ENCODE measurements at regions not wholly inside any gene's neighbourhood (a gene's known extent, or its start where the extent isn't known, plus 50 kb on each side); places are given as distances from the start of the nearest gene placed in this dataset.

- intact Hi-C loops (cut with micrococcal nuclease), result no loop called here
Observed at GRCh38 chr3:72316501-72317279, 531.6 kb downstream of the SHQ1 start.

- intact Hi-C loops (cut with micrococcal nuclease), result loop anchor here (2.0 kb wide), 1 partner anchor 29 kb away; no protein-coding TSS in a partner anchor
Observed at GRCh38 chr3:72313308-72313707, 528.4 kb upstream of the PROK2 start.

- intact Hi-C loops (cut with micrococcal nuclease), result loop anchor here (2.0 kb wide), 1 partner anchor 30 kb away; no protein-coding TSS in a partner anchor
Observed at GRCh38 chr3:72312339-72312738, 527.4 kb upstream of the PROK2 start.

GRCh38 chr3:72311425-72311824 is 526.5 kb upstream of the PROK2 start:
- intact Hi-C loops (cut with micrococcal nuclease), result loop anchor here (2.0 kb wide), 1 partner anchor 135 kb away; the partner anchor contains the start of gene RYBP

- intact Hi-C loops (cut with micrococcal nuclease), result loop anchor here (2.0 kb wide), 1 partner anchor 136 kb away; the partner anchor contains the start of gene RYBP
Observed at GRCh38 chr3:72310419-72311380, 525.8 kb upstream of the PROK2 start.

GRCh38 chr3:72309661-72310418 is 524.9 kb upstream of the PROK2 start:
- intact Hi-C loops (cut with micrococcal nuclease), result loop anchor here (2.0 kb wide), 1 partner anchor 137 kb away; the partner anchor contains the start of gene RYBP

GRCh38 chr3:72308641-72309040 is 523.7 kb upstream of the PROK2 start:
- intact Hi-C loops (cut with micrococcal nuclease), result no loop called here

- intact Hi-C loops (cut with micrococcal nuclease), result no loop called here
Observed at GRCh38 chr3:72307438-72308115, 522.6 kb upstream of the PROK2 start.

GRCh38 chr3:72306800-72307341 is 521.9 kb upstream of the PROK2 start:
- intact Hi-C loops (cut with micrococcal nuclease), result no loop called here

GRCh38 chr3:72303926-72304325 is 519.0 kb upstream of the PROK2 start:
- intact Hi-C loops (cut with micrococcal nuclease), result no loop called here

GRCh38 chr3:72301779-72302178 is 516.8 kb upstream of the PROK2 start:
- intact Hi-C loops (cut with micrococcal nuclease), result no loop called here

- intact Hi-C loops (cut with micrococcal nuclease), result no loop called here
Observed at GRCh38 chr3:72300621-72301020, 515.7 kb upstream of the PROK2 start.

- intact Hi-C loops (cut with micrococcal nuclease), result no loop called here
Observed at GRCh38 chr3:72299823-72300222, 514.9 kb upstream of the PROK2 start.

- intact Hi-C loops (cut with micrococcal nuclease), result no loop called here
Observed at GRCh38 chr3:72299321-72299802, 514.4 kb upstream of the PROK2 start.

- intact Hi-C loops (cut with micrococcal nuclease), result no loop called here
Observed at GRCh38 chr3:72298201-72299152, 513.5 kb upstream of the PROK2 start.

- intact Hi-C loops (cut with micrococcal nuclease), result no loop called here
Observed at GRCh38 chr3:72297481-72297880, 512.5 kb upstream of the PROK2 start.

GRCh38 chr3:72296477-72297111 is 511.6 kb upstream of the PROK2 start:
- intact Hi-C loops (cut with micrococcal nuclease), result no loop called here

- intact Hi-C loops (cut with micrococcal nuclease), result no loop called here
Observed at GRCh38 chr3:72295962-72296450, 511.1 kb upstream of the PROK2 start.

All from T-helper 1 cell treated with Interleukin-12 subunit alpha and Interleukin-12 subunit beta and Interleukin-4 antibody, amounts not matched to agents 30 ng/mL and 1 ng/mL, for 36 hours (primary cell).